ENCODE measurements at regions not wholly inside any gene's neighbourhood (a gene's known extent, or its start where the extent isn't known, plus 50 kb on each side); places are given as distances from the start of the nearest gene placed in this dataset.

- no peak for DNase-seq (ENCODE audit: low read depth)
- TF ChIP-seq, protein P1, sequence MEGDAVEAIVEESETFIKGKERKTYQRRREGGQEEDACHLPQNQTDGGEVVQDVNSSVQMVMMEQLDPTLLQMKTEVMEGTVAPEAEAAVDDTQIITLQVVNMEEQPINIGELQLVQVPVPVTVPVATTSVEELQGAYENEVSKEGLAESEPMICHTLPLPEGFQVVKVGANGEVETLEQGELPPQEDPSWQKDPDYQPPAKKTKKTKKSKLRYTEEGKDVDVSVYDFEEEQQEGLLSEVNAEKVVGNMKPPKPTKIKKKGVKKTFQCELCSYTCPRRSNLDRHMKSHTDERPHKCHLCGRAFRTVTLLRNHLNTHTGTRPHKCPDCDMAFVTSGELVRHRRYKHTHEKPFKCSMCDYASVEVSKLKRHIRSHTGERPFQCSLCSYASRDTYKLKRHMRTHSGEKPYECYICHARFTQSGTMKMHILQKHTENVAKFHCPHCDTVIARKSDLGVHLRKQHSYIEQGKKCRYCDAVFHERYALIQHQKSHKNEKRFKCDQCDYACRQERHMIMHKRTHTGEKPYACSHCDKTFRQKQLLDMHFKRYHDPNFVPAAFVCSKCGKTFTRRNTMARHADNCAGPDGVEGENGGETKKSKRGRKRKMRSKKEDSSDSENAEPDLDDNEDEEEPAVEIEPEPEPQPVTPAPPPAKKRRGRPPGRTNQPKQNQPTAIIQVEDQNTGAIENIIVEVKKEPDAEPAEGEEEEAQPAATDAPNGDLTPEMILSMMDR (IDR thresholded peaks at IDR 0.05; ENCODE audit: control insufficient read depth, extremely low read depth, insufficient read depth), result no peak
- no peak overlapping the region for H3K4me3 ChIP-seq (ENCODE audit: low read depth, low read length)
Measured at GRCh38 chr7:106392144-106392543, 107.4 kb upstream of the NAMPT start.

GRCh38 chr7:106386958-106387357, 102.2 kb upstream of the NAMPT start:
- TF ChIP-seq, protein P1 (IDR thresholded peaks at IDR 0.05; ENCODE audit: control insufficient read depth, extremely low read depth, insufficient read depth), result no peak
- DNase-seq (ENCODE audit: low read depth), result no peak
- H3K4me3 ChIP-seq (ENCODE audit: low read depth, low read length), result no peak overlapping the region

GRCh38 chr7:106384373-106384772, 99.6 kb upstream of the NAMPT start:
- TF ChIP-seq, protein P1 (IDR thresholded peaks at IDR 0.05; ENCODE audit: control insufficient read depth, extremely low read depth, insufficient read depth), result no peak
- no peak for DNase-seq (ENCODE audit: low read depth)
- H3K4me3 ChIP-seq (ENCODE audit: low read depth, low read length), result no peak overlapping the region

GRCh38 chr7:106382929-106383328, 98.1 kb upstream of the NAMPT start:
- TF ChIP-seq, protein P1 (IDR thresholded peaks at IDR 0.05; ENCODE audit: control insufficient read depth, extremely low read depth, insufficient read depth), result no peak
- DNase-seq (ENCODE audit: low read depth), result no peak
- H3K4me3 ChIP-seq (ENCODE audit: low read depth, low read length), result no peak overlapping the region

DNA sequence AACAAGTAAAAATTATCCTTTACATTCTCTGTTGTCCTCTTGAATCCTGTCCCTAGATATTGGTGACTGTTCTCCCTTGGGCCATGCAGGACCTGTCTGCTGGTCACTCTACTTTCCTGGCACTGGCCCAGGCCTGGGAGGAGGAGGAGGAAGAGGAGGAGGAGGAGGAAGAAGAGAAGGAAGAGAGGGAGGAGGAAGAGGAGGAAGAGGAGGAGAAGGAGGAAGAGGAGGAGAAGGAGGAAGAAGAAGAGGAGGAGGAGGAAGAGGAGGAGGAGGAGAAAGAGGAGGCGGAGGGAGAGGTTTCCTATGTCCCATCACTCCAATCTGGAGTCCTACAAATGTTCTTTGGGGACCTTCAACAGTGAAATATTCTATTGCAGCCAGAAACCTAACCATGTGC, 97.3 kb upstream of the NAMPT start:
- no peak overlapping the region for H3K4me3 ChIP-seq (ENCODE audit: low read depth, low read length)
- TF ChIP-seq, protein P1 (IDR thresholded peaks at IDR 0.05; ENCODE audit: control insufficient read depth, extremely low read depth, insufficient read depth), result no peak
- DNase-seq (ENCODE audit: low read depth), result no peak

- DNase-seq (ENCODE audit: low read depth), result no peak
- no peak overlapping the region for H3K4me3 ChIP-seq (ENCODE audit: low read depth, low read length)
- TF ChIP-seq, protein P1 (IDR thresholded peaks at IDR 0.05; ENCODE audit: control insufficient read depth, extremely low read depth, insufficient read depth), result no peak
Measured at GRCh38 chr7:106381252-106381651, 96.5 kb upstream of the NAMPT start.

DNA sequence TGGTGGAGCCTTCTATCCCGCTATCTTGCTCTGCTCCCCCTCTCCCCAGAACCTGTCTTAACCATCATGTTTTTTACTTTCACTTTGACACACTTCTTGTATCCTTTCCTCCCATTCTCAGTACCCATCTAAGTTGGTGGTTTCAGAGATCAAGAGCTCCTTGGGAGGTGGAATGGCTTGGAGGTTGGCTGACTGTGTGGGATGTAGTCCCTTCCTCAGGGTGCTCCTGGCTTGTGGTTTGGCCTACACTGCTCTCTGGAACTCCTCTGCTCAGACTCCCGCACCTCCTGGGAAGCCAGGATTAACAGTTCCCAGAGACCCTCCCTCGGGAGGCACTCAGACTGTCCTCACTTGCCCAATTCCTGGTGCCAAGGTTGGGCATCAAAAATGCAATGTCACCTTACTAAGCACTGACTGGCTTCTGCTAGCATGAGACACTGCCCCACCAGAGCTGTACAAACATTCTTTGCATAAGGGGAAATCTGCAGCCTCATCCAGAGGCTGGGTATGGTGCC, 93.1 kb upstream of the NAMPT start:
- no peak overlapping the region for H3K4me3 ChIP-seq (ENCODE audit: low read depth, low read length)
- TF ChIP-seq, protein P1 (IDR thresholded peaks at IDR 0.05; ENCODE audit: control insufficient read depth, extremely low read depth, insufficient read depth), result no peak
- no peak for DNase-seq (ENCODE audit: low read depth)

All from LNCaP clone FGC (cell line).